BJ (cell line): ENCODE measurements at regions not wholly inside any gene's neighbourhood (a gene's known extent, or its start where the extent isn't known, plus 50 kb on each side); places are given as distances from the start of the nearest gene placed in this dataset.
A peak's percentile ranks its signal among the peaks of the same experiment; 100 is the strongest.

ENCODE experiments used
- CTCF ChIA-PET: fragments of 350-600 bp; formaldehyde crosslinking; extraction: SDS; loops from one replicate; lab custom pipeline; 2021; ENCODE audit warnings: antibody characterized with exemption, inconsistent platforms; lab: Yijun Ruan, JAX
- POLR2A ChIA-PET: fragments of 300-600 bp; sonication (Branson Sonifier 250); formaldehyde crosslinking; extraction: SDS; loops from one replicate; lab custom pipeline; 2021; ENCODE audit warnings: antibody characterized with exemption; lab: Charles Lee
- DNase-seq: peaks from one replicate; pipeline ENCODE4 v3.0.0-alpha.2; 2011; ENCODE audit warnings: low read depth
- H3K27me3 ChIP-seq: 2 replicates; pipeline ENCODE4 v1.6.0; 2011; ENCODE audit warnings: low read length; ENCODE audit not compliant: control insufficient read depth, insufficient read depth
- H3K36me3 ChIP-seq: 2 replicates; pipeline ENCODE4 v1.5.1; 2011; ENCODE audit warnings: low read length; ENCODE audit not compliant: control insufficient read depth, insufficient read depth
- H3K4me3 ChIP-seq: 2 replicates; pipeline ENCODE4 v1.5.1; 2011; ENCODE audit warnings: low read depth, mild to moderate bottlenecking, control low read depth, low read length
- CTCF ChIP-seq: IDR thresholded peaks from 2 replicates; pipeline ENCODE4 v1.5.1; 2011; ENCODE audit warnings: low read depth, mild to moderate bottlenecking, control low read depth, inconsistent platforms, low read length, moderate library complexity; ENCODE audit not compliant: insufficient read depth

DNA sequence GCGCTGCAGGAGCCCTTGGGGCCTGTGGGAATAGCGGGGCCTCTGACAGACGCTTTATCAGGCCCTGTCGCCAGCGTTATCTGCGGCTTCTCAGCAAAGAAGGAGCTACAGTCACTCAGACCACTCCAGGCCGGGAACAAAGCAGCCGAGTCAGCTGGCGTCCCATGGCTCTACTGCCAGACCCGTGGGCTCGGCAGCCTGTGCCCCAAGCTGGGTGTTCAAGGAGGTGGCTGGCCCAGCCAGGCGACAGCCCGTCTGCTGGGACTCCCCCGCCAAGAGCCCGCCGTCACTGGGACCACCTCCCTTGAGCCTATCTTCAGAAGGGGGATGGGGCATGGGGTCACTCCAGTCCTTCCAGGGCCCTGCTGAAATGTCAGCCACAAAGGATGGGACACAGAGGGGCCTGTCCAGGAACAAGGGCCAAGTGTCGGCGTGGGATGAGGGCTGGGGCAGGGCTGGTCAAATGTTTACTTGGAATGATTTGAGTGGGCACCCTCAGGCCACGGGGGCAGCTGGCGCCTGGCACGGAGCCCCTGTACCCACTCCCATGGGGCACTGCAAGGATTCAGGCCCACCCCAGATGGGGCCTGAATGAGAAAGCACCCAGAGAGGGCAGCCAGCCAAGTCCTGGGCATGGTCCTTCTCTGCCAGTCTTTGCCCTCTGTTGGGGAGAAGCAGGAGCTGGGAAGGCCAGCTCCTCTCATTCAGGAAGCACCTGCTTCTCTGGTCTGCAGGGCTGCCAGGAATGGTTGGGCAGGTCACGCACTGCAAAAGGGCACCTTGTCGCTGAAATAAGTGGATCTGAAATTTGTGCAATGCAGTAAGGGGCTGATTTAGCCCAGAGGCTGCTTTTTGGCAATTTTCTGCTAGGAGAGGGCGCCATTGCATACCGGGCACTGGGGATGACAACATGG, 148.3 kb downstream of the SMAD6 start:
- Histone ChIP-seq H3K4me3 (no peak overlapping the region), H3K27me3 (no peaks in the 10 kb centered on the region), H3K36me3 (no peaks in the 10 kb centered on the region)
- no peak for TF ChIP-seq CTCF
- DNase-seq: no peak
- POLR2A ChIA-PET: interaction anchor here (0.9 kb wide), 1 partner anchor 130 kb away, joined by 3 read pairs; no protein-coding TSS in a partner anchor
- CTCF ChIA-PET: interaction anchor here (0.6 to 6.9 kb wide), 41 partner anchors 11 to 251 kb away, joined by 3 to 118 read pairs (median 8); partner anchors contain the start of gene SMAD6

DNA sequence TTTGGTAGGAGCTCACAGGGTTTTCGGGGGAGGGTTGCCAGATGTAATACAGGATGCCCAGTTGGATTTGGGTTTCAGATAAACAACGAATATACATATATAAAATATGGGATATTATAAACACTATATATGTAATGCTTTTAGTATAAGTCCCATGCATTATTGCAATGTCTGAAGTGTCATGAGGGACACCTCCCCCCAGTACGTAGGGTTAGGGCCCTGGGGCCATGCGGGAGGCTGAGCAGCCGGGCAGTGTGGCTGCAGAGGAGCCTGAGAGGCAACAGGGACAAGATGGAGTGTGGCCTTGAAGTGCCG, 148.9 kb downstream of the SMAD6 start:
- H3K27me3 ChIP-seq: no peaks in the 10 kb centered on the region
- POLR2A ChIA-PET: interaction anchor here (0.9 to 1.3 kb wide), 2 partner anchors 131 to 149 kb away, joined by 3 read pairs; partner anchors contain the start of gene SMAD6
- TF ChIP-seq CTCF: no peak
- no peak for DNase-seq
- no peak overlapping the region for H3K4me3 ChIP-seq
- CTCF ChIA-PET: interaction anchor here (0.6 to 6.9 kb wide), 54 partner anchors 8 to 336 kb away, joined by 3 to 118 read pairs (median 4); partner anchors contain the start of gene SMAD6
- H3K36me3 ChIP-seq: no peaks in the 10 kb centered on the region

- Histone ChIP-seq H3K27me3 (no peaks in the 10 kb centered on the region), H3K4me3 (no peak overlapping the region), H3K36me3 (no peaks in the 10 kb centered on the region)
- ChIA-PET POLR2A (interaction anchor here (1.3 kb wide), 1 partner anchor 149 kb away, joined by 3 read pairs; the partner anchor contains the start of gene SMAD6), CTCF (interaction anchor here (0.6 to 6.9 kb wide), 61 partner anchors 8 to 337 kb away, joined by 3 to 118 read pairs (median 6); partner anchors contain the start of gene SMAD6)
- peak; percentile 98 for TF ChIP-seq CTCF
- DNase-seq: peak; percentile 69
Observed at GRCh38 chr15:66851311-66852063, 149.5 kb downstream of the SMAD6 start.

- ChIA-PET CTCF (interaction anchor here (0.5 to 6.9 kb wide), 46 partner anchors 9 to 253 kb away, joined by 3 to 118 read pairs (median 7); partner anchors contain the start of gene SMAD6), POLR2A (interaction anchor here (1.3 kb wide), 1 partner anchor 150 kb away, joined by 3 read pairs; the partner anchor contains the start of gene SMAD6)
- DNase-seq: no peak
Observed at GRCh38 chr15:66852064-66852905, 150.2 kb downstream of the SMAD6 start.

More at GRCh38 chr15:66852064-66852905, 150.2 kb downstream of the SMAD6 start:
- H3K36me3 ChIP-seq: no peaks in the 10 kb centered on the region
- TF ChIP-seq CTCF: no peak
- H3K4me3 ChIP-seq: no peak overlapping the region
- no peaks in the 10 kb centered on the region for H3K27me3 ChIP-seq
